Eye (tissue), 1 donor: ENCODE measurements at regions not wholly inside any gene's neighbourhood (a gene's known extent, or its start where the extent isn't known, plus 50 kb on each side); places are given as distances from the start of the nearest gene placed in this dataset.

Experiments used
- DNase-seq: peaks from one replicate; pipeline ENCODE4 v3.0.0-alpha.2; 2015

DNA sequence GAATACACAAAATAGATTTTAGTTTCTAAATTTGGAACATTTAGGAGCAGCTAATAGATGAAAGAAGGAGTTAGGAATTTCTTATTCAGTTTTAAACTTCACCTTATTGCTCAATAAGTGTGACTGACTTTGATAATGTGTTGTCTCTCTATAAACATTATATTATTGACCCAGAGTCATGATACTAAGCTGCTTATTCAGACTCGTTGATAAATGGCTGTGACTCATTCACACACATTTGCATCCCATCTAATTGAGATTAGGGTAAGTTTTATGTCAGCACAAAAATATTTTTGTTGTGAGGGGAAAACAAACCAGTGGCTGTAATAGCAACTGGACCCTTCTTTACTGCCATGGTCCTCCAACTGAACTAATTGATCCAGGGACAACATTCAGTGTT lies 137.6 kb downstream of the GOLIM4 start:
- no peak for DNase-seq

DNA sequence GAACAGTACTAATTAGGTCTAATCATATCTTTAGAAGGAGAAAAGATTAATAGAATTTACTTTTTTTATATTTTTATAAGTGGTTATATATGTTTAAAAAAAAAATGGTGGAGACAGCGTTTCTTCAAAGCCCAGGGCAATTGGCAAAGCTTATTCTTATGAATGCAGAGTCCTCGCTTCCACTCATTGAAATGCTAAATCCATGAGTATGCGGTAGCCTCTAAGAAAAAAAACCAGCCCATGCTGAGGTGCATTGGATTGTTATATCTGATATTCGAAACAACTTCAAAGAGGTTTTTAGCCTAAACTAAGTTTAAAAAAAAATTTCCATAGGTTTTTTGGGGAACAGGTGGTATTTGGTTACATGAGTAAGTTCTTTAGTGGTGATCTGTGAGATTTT lies 142.8 kb downstream of the GOLIM4 start:
- no peak for DNase-seq

DNA sequence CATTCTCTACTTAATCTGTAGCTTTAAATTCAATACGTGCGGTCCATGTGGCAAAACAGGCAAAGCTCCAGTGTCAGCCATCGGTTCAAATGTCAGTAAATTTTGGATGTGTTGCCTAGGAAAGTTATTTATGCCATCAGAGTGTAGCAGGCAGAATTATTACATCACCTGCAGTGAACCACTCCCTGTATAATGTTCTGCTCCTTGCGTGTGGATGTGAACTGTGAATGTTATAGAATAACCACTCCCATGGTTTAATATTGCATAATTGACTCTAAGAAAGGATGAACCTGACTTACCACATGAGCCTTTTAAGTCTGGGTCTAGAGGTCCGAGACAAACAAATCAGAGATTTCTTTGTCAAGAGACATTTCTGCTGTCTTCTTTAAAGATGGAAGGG lies 145.5 kb downstream of the GOLIM4 start:
- no peak for DNase-seq

DNA sequence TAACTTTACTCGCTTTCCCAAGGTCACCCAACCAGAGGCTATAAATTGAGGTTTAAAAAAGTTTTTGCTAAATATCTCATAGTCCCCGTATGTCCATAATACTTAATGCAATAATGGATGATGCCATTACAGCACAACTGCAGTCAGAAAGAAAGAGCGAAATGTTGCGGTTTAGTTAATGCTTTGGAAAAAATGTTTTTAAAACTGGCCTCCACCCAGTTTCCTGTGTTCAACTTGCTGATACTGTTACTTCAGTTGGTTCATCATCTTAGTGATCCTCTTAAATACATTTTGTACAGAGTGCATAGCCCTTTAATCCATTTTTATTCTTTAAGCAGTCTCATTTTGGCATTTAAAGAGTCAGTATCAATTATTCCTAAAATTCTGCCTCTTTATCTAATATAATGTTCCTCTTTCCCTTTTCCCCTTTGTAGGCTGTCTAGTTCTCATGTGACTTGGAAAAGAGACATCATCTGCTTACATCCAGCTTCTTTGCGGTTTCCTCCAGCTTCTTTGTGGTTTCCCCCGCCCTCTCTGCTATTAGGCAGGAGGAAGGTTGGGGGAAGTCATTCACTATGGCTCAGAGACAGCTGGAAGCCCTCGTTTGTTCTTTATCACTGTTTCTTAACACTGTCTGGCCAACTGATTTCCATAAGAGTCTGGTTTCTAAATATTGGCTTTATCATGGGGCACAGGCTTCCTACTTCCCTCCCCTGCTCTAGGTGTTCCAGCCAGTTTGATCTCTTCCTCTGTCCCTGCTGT lies 154.3 kb downstream of the GOLIM4 start:
- peak; percentile 24 for DNase-seq

DNA sequence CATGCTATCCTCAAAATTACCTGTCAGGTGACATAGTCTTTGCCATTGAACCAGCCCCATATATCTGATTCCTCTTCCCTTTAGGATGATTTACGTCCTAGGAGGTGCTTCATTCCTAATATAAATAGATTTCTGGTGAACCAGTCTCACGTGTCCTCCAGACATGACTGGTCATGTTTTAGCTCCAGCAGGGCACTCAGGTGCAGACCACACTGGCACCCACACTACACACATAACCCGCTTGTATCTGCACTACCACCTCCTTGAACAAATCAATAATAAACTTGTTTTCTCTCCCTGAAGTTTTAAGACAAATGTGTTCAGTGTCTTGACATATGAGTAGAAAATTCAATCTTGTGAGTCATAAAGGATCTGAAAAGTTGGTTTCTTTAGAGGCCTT lies 155.5 kb downstream of the GOLIM4 start:
- no peak for DNase-seq

DNA sequence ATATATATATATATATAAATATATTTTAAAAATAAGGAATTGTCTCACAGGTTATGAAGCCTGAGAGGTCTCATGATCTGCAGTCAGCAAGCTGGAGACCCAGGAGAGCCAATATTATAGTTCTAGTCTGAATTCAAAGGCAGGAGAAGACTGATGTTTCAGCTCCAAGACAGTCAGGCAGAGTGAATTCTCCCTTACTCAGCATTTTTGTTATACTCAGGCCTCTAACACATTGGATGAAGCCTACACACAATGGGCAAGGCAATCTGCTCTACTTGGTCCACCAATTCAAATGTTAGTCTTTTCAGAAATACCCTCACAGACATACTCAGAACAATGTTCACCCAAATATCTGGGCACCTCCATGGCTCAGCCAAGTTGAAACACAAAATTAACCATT lies 157.2 kb downstream of the GOLIM4 start:
- no peak for DNase-seq

DNA sequence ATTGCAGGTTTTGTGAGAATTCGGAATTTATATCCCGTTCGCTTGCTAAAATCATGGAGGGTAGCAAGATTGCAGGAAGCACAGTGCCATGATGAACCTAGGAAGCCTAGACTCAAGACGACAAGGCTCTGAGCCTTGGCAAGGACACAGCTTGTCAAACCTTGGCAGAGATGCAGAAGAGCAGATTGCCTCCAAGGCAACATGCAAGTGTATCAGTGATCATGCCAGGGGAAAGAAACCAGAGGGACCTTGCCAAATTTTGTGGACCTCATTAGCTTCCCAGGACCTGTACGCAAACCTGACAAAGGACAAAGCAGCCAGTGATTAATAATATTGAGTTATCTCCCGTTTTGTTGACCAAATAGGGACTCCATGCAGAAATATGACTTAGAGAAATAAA lies 159.7 kb downstream of the GOLIM4 start:
- DNase-seq = no peak

DNA sequence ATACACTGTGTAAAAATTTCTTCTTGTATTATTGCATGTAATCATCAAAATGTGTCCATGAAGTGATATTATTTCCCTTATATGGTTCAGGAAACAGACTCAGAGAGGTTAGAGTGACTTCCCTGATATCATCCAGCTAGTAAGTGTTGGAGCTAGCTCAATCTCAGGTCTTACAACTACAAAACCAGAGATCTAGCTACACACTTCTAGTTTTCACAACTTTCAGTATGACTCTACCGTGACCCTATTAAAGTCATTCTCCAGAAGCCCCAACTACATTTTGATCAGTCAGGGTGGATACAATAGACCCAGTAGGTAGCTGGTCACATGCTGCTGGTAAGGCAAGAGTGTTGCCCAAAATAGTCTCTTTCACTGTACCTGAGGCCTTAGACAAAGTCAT lies 165.3 kb downstream of the GOLIM4 start:
- no peak for DNase-seq

DNA sequence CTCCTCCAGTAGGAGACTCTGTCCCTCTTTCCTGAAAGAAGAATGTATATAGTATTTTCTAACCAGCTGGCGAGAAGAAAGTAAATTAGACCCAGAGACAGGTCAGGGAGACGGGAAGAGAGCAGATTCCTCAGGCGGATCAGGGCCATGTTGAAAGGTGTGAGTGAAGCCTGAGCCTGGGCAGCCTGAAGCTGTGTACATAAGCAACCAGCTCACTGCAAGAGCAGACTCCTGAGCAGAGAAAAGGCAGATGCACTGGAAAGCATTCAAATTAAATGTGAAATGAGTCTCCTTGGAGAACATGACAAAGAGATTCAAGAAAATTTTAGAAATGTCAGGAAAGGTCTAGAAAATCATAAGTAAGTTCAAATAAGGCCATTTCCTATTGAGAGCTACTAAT lies 165.8 kb downstream of the GOLIM4 start:
- no peak for DNase-seq

DNA sequence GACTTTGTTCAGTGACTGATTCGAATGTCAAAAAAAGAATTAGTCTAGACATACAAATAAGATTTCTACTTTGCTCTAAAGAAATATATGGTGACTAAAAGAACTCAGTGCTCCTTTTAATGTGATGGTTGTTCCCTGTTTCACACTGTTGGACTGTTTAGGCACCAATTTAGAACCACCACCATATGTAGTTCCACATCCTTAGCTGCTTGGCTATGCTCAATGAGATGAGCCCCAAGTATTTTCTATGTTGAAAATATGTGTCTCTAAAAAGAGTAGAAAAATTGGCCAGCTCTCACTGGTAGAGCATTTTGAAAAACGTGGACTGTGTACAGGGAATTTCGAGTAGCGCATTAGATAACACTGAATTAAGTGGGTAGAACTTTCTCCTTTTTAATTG lies 167.3 kb downstream of the GOLIM4 start:
- no peak for DNase-seq

DNA sequence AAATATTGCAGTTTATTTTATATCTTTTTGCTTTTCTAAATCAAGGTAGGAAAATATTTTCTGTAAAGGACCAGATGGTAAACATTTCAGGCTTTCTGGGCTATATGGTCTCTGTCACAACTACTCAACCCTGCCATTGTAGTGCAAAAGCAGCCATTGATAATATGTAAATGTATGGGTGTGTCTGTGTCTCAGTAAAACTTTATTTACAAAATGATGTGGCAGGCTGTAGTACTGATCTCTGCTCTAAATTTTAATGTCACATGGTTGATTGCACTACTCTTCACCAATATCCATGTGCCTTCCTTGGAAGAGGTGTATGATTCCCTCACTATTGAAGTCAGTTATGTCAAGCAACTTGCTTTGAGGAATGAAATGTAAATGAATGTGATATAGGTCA lies 175.0 kb downstream of the GOLIM4 start:
- no peak for DNase-seq

DNA sequence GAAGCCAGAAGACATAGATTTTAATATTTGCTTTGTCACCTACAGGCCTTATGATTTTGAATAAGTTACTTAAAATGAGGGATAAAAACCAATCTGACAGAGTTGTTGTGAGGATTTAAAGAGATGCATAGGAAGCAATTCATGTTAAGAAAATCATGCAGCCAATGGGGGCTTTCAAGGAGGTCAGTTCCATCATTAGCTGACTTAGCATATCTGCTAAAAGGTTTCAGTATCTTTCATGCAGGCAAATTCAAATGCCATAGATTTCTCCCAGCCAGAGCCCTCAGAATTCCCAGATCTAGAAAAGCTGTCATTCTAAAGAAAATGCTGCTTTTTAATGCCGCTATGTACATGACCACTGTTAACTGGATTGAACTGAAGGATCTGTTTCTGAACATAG lies 176.1 kb downstream of the GOLIM4 start:
- no peak for DNase-seq

DNA sequence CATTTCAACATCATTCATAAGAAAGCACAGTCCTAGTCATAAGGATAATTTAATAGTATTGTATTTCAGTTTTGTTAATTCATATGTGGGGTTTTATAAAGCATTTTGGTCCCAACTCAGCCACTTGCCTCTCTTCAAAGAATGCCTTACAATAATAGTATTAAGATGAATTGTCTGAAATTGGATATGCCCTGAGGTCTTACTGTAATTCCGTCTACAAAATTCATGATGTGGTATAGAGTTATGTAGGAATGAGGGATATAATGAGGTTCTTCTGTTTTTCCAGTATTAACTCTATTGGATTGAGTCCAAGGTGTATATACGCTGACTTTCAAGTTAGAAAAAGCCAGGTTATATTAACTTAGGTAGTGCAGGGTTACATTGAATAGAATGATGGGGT lies 177.0 kb downstream of the GOLIM4 start:
- no peak for DNase-seq

DNA sequence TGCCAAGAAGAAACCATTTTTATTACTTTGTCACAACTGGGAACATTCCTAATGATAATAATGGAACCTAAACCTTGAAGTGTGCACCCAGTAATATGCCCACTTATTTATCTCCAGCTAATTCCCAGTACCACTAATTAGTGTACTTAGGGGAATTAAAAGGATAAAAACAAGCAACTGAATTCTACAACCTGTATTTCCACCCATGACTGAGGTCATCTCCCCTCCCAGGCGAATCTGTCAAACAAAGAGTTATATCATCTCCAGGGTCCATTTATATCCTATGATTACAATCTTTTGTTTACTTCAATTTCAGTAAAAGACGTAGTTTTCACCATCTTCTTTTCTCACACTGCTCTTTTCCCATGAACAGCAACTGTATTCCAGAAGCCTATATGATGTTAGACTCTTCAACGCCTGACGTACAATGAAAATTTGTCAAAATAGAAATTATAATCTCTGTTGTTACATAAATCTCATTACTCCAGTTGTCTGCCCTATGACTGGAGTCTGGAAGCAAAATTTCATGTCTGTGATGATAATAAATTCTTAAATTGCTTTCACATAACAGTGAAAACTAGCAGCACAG lies 177.6 kb downstream of the GOLIM4 start:
- no peak for DNase-seq

DNA sequence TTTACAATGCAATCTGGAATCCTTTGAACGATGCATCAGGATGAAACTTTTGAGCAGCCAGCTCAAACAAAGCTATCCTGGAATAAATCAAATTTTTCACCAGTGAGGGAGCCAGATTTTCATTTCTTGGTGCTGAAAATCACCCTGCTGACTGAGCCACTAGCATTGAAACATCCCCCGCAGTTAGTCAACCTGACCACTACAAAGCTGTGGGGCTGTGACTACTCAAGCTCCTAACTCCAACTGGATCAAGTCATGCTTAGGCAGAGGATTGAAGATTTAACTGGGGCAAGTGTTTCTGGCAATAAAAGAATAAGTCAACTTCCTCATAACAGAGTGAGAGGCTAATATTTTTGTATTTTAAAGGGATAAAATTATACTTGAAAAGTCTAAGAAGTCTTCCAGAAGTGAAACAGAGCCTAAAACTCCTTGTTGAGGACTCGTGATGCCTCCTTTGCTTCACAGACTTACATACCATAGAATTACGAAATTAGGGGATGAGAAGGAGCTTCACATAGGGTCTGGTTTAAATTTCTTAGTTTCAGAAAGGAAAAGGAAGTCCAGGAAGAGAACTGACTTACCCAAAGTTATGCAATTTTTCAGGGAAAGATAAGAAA lies 177.8 kb downstream of the SERPINI1 start:
- no peak for DNase-seq

DNA sequence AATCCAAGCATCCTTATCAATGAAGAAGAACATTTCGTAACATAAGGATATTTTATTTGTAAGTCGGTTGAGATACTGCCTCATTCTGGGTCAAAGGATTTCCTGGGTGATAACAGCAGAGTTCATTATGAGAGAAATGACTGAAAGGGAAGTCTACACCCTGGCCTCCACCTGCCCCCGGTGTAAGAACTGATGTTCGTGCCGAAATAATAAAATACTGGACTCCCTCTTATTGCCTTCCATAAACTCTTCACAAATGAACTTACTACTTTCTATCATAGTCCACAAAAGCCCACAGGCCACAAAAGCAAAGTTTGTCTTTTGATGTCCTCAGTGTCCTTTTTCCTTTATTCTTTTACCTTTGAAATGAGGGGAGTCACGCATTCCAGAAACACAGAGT lies 174.4 kb downstream of the SERPINI1 start:
- DNase-seq = no peak

DNA sequence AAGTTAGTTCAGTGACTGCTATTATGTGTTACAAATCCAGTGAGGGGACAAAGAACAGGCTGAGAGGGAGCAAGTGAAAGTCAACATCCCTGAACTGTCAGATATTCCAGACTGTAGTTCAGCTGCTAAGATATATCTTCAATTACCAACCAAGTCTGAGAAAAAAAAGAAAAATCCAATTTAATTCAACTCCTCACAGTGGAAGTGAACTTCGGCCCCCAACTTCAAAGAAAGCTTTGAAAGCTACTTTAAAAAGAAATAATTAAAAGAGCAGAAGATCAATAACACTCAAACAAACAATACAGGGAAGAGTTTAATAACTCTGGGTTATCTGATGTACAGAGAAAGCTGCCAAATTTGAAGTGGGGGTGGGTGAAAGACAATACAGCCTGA lies 174.0 kb downstream of the SERPINI1 start:
- DNase-seq = no peak

DNA sequence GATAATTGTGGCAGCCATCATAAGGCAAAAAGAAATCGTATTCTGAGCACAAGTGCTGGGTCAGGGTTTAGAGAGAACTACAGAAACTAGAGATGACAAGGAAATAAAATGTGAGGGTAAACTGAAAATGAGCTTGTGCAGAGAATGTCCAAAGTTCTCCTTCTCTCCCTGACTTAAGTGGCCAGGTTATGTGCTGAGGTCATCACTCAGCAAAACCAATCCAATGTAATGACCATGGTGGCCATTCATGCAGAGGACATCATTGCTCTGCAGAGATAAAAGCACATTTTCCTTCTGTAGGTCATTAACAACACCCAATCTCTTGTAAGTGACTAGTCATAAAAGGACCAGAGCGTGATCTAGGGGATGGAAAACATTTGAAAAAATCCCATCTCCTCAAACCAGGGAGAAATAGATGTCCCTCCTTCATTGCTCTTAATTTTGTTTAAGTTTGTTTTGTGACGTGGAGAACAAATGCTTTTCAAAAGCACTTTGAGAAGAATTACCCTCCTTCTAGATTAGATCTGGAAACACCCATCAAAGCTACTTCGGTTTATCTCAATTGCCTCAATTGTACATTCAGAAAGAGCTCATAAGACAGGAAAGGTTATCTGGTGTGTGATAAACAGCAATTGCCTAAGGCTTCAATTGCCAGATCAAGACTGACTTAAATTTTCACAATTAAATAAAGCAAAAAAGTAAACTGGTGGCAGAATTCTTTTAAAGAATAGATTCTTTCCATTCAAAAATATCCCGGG lies 173.4 kb downstream of the SERPINI1 start:
- DNase-seq = no peak

DNA sequence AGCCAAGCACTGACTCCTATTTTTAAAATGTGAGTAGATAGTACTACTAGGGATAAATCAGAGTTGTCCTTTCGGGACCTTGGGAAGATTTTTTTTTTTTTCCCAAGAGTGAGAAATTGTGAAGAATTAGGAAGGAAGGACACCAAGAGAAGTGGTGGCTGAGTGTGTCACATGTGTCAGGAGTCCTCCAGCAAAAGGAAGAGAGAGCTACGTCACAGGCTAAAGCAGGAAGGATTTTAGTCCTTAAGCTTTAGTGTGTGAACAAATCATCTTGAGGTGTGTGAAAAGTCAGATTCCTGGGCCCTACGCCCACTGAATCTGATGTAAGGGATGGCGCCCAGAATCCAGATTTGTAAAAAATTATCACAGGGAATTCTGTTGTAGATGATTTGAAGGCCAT lies 172.7 kb downstream of the SERPINI1 start:
- DNase-seq = no peak

DNA sequence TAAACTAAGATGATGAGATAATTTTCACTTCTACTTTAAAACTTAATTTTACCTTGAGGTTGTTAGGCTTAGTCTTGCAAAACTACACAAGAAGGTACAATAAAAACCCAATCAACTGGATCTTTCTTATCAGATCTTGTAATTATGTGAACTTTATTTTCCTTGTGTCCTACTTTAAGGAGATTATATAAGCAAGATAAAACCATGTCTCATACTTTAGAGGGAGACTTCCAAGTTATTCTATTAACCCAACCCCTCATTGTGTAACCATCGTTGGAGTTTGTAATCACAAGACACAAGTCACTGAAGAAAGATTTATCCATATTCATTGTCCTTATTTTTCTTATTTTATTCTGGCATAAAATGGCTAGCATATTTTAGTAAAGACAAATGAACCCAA lies 165.6 kb downstream of the SERPINI1 start:
- DNase-seq = no peak

DNA sequence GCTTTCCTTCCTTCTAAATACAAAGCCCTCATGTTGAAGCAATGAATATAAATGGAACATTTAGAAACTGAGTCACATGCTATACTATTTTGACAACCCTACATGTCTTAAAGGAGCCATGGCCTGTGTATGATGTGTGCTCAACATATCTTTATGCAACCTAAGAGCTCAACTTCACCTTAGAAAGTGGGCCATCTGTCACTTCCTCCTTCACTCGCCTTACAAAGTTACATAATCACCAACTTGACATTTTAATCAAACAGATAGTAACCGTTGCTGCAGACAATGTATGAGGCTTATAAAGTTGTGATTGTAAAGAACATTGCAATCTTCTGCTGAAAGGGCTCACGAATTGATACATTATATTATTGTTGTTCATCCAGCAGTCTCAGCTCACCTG lies 163.6 kb downstream of the SERPINI1 start:
- no peak for DNase-seq

DNA sequence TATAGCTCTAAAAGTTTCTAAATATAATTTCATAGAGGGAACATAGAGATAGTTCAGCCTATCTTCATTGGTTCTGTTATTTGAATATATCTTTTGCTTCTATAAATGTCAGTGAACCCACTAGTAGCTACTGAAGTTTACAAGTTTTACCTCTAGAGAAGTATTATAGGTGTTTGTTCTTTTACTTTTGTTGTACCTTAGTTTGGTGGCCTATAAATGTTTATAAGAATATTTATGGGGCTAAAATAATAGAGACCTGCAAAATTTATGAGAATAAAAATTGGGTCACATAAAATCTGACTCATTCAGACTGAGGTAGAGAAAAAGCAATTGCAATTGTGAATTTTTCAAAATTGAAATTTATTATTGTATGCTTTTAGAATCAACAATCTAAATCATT lies 162.6 kb downstream of the SERPINI1 start:
- DNase-seq = no peak

DNA sequence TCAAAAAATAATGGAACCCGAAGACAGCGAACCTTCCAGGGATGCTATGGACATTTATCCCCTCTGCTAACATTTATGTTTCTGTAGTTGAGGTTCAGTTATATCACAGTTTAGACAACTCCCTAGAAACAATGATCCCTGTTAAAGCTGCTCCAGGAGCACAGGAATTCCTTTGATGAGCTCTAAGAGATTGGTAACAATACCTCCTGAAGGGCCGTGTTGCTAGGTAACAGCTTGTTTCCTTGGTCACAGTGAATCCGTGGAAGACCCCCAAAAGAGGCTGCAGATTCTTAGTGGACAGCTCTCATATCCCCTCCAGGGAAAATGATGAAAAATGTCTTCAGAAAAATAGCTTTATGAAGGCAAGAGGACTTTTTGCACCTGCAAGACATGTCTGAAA lies 160.2 kb downstream of the SERPINI1 start:
- DNase-seq = peak; percentile 33

DNA sequence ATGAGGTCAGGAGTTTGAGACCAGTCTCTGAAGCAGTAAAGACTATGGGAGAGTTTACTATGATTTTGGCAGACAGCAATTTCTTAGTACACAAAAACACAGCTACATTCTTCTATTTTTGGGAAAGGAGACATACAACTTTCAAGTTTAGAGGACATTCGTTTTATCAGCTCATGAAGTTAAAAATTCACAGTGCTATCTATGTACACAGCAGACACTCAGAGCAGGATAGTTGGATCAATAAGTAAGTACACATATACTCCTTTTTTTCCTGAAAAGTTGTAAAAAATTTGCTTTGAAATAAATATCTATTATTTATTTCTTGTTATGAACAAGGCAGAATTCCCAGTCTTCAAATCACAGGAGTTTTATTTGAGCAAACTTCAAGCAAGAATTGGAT lies 159.7 kb downstream of the SERPINI1 start:
- no peak for DNase-seq
